IMR-90 (cell line): ENCODE measurements at regions not wholly inside any gene's neighbourhood (a gene's known extent, or its start where the extent isn't known, plus 50 kb on each side); places are given as distances from the start of the nearest gene placed in this dataset.

ENCODE experiments used
- ATAC-seq: fragments of 200-7000 bp; cut with Tn5 transposase; 2 replicates; pipeline ENCODE4 v1.9.1; 2020; ENCODE audit warnings: low read depth, mild to moderate bottlenecking, moderate library complexity
- BruUV-seq: library from RNA; stranded (reverse); fragments of 400-500 nt; replicated peaks from 2 replicates; lab custom pipeline; 2021; lab: Mats Ljungman, UMichigan
- CTCF ChIA-PET: fragments of 300-600 bp; formaldehyde crosslinking; extraction: SDS; loops from one replicate; lab custom pipeline; 2021; ENCODE audit warnings: antibody characterized with exemption; lab: Yijun Ruan, JAX
- POLR2A ChIA-PET: fragments of 300-600 bp; sonication (Branson Sonifier 250); formaldehyde crosslinking; loops from one replicate; lab custom pipeline; 2022; ENCODE audit warnings: antibody characterized with exemption; ENCODE audit not compliant: unreplicated experiment; lab: Charles Lee
- DNase-seq: peaks from one replicate; pipeline ENCODE4 v3.0.0; 2013
- H2AFZ ChIP-seq: replicated peaks from 2 replicates; pipeline ENCODE3; 2013; ENCODE audit warnings: low read length, mild to moderate bottlenecking; ENCODE audit not compliant: poor library complexity
- H2AK5ac ChIP-seq: 2 replicates; pipeline ENCODE4 v1.6.1; 2013; ENCODE audit warnings: low read depth, low read length, inconsistent platforms
- H2AK9ac ChIP-seq: replicated peaks from 2 replicates; pipeline ENCODE3; 2013; ENCODE audit warnings: mild to moderate bottlenecking, low read depth, low read length, moderate library complexity; ENCODE audit not compliant: poor library complexity
- H2BK120ac ChIP-seq: 2 replicates; pipeline ENCODE4 v1.6.1; 2013; ENCODE audit warnings: low read depth, low read length, inconsistent platforms
- H2BK15ac ChIP-seq: 3 replicates; pipeline ENCODE4 v1.6.1; 2013; ENCODE audit warnings: low read depth, low read length, inconsistent platforms
- H2BK20ac ChIP-seq: 2 replicates; pipeline ENCODE4 v1.6.1; 2013; ENCODE audit warnings: low read depth, mild to moderate bottlenecking, inconsistent platforms, low read length, moderate library complexity
- H2BK5ac ChIP-seq: 2 replicates; pipeline ENCODE4 v1.6.1; 2013; ENCODE audit warnings: mild to moderate bottlenecking, low read depth, low read length, inconsistent platforms; ENCODE audit not compliant: poor library complexity, severe bottlenecking
- H3K14ac ChIP-seq: replicated peaks from 2 replicates; pipeline ENCODE4 v1.6.1; 2013; ENCODE audit warnings: low read depth, low read length, inconsistent platforms
- H3K18ac ChIP-seq: 2 replicates; pipeline ENCODE4 v1.6.1; 2013; ENCODE audit warnings: low read depth, low read length, control low read depth
- H3K23ac ChIP-seq: 2 replicates; pipeline ENCODE4 v1.6.1; 2013; ENCODE audit warnings: low read depth, low read length, inconsistent platforms
- H3K27ac ChIP-seq: 2 replicates; pipeline ENCODE4 v1.5.1; 2013; ENCODE audit warnings: mild to moderate bottlenecking, control low read depth, low read length; ENCODE audit not compliant: insufficient read depth
- H3K27me3 ChIP-seq: 2 replicates; pipeline ENCODE4 v1.6.1; 2013; ENCODE audit warnings: low read length; ENCODE audit not compliant: control insufficient read depth, insufficient read depth
- H3K36me3 ChIP-seq: 2 replicates; pipeline ENCODE4 v1.6.1; 2013; ENCODE audit warnings: low read length, mixed read lengths; ENCODE audit not compliant: control insufficient read depth, insufficient read depth
- H3K4ac ChIP-seq: 2 replicates; pipeline ENCODE4 v1.6.1; 2013; ENCODE audit warnings: low read depth, low read length, inconsistent platforms
- H3K4me1 ChIP-seq: 2 replicates; pipeline ENCODE4 v1.6.1; 2013; ENCODE audit warnings: low read length, mixed read lengths; ENCODE audit not compliant: control insufficient read depth, insufficient read depth
- H3K4me2 ChIP-seq: 2 replicates; pipeline ENCODE4 v1.6.1; 2013; ENCODE audit warnings: low read depth, mild to moderate bottlenecking, control low read depth, low read length, moderate library complexity
- H3K4me3 ChIP-seq: 2 replicates; pipeline ENCODE4 v1.5.1; 2013; ENCODE audit warnings: low read depth, mild to moderate bottlenecking, control low read depth, low read length, moderate library complexity; ENCODE audit not compliant: insufficient read depth
- H3K56ac ChIP-seq: 2 replicates; pipeline ENCODE4 v1.6.1; 2013; ENCODE audit warnings: low read length, inconsistent platforms; ENCODE audit not compliant: insufficient read depth; ENCODE audit errors: extremely low read depth
- H3K79me1 ChIP-seq, 2 experiments: 2 replicates each; pipeline ENCODE4 v1.6.1; 2013; ENCODE audit warnings: low read length in 2 of 2, inconsistent platforms in 1 of 2, low read depth in 1 of 2
- H3K9ac ChIP-seq: 2 replicates; pipeline ENCODE4 v1.6.1; 2013; ENCODE audit warnings: low read depth, low read length, control low read depth
- H3K9me1 ChIP-seq: 2 replicates; pipeline ENCODE4 v1.6.1; 2013; ENCODE audit warnings: low read length, inconsistent platforms; ENCODE audit not compliant: insufficient read depth
- H3K9me3 ChIP-seq: 2 replicates; pipeline ENCODE4 v1.6.1; 2013; ENCODE audit warnings: low read length; ENCODE audit not compliant: control insufficient read depth, insufficient read depth
- H4K20me1 ChIP-seq: 2 replicates; pipeline ENCODE4 v1.6.1; 2013; ENCODE audit warnings: low read length, inconsistent platforms; ENCODE audit not compliant: insufficient read depth
- H4K5ac ChIP-seq: 2 replicates; pipeline ENCODE4 v1.6.1; 2013; ENCODE audit warnings: mild to moderate bottlenecking, low read depth, low read length, control low read depth
- H4K8ac ChIP-seq, 2 experiments: 2 replicates each; pipeline ENCODE4 v1.6.1; 2013; ENCODE audit warnings: low read depth in 2 of 2, low read length in 2 of 2, control low read depth in 1 of 2, inconsistent platforms in 1 of 2
- H4K91ac ChIP-seq: 2 replicates; pipeline ENCODE4 v1.6.1; 2013; ENCODE audit warnings: low read depth, low read length, inconsistent platforms; ENCODE audit not compliant: insufficient read depth
- CEBPB ChIP-seq: IDR thresholded peaks from 2 replicates; pipeline ENCODE4 v1.6.1; 2012; ENCODE audit warnings: low read depth, low read length, improper control_type of control experiment
- CHD1 ChIP-seq: IDR thresholded peaks from 2 replicates; pipeline ENCODE4 v1.6.1; 2012; ENCODE audit warnings: low read depth, low read length, improper control_type of control experiment
- CTCF ChIP-seq: conservative IDR thresholded peaks from 2 replicates; pipeline ENCODE4 v1.5.1; 2012; ENCODE audit warnings: mild to moderate bottlenecking, low read depth, low read length, improper control_type of control experiment
- MAFK ChIP-seq: IDR thresholded peaks from 2 replicates; pipeline ENCODE4 v1.6.1; 2012; ENCODE audit warnings: low read depth, low read length, improper control_type of control experiment
- NFE2L2 ChIP-seq: fragments of 150-350 bp; IDR thresholded peaks from 2 replicates; pipeline ENCODE4 v1.6.1; 2016; ENCODE audit warnings: low read depth, mild to moderate bottlenecking, low read length
- POLR2A ChIP-seq: IDR thresholded peaks from 2 replicates; pipeline ENCODE4 v1.6.1; 2012; ENCODE audit warnings: mild to moderate bottlenecking, low read depth, low read length
- RCOR1 ChIP-seq: IDR thresholded peaks from 2 replicates; pipeline ENCODE4 v1.6.1; 2012; ENCODE audit warnings: mild to moderate bottlenecking, low read length, improper control_type of control experiment; ENCODE audit not compliant: insufficient replicate concordance
- RFX5 ChIP-seq: IDR thresholded peaks from 2 replicates; pipeline ENCODE4 v1.8.0; 2012; ENCODE audit warnings: low read depth, mild to moderate bottlenecking, low read length, moderate library complexity
- USF2 ChIP-seq: fragments of 150-350 bp; IDR thresholded peaks from 2 replicates; pipeline ENCODE4 v1.6.1; 2017; ENCODE audit warnings: mild to moderate bottlenecking, antibody characterized with exemption, low read length, low read depth
- WGBS, 2 experiments: methylation state at CpG; one replicate each; pipeline versions ENCODE4 v1.1.5 to v1.1.7; 2013; ENCODE audit warnings: missing lambda C conversion rate in 2 of 2; ENCODE audit not compliant: insufficient read length in 1 of 2; ENCODE audit errors: extremely low coverage in 2 of 2; 5-methylcytosine and 5-hydroxymethylcytosine counted together
- dilution Hi-C: fragments of 300-500 bp; cut with HindIII; formaldehyde crosslinking; loops from one replicate; pipeline ENCODE4 v1.14.3; 2018; ENCODE audit warnings: low sequenced_read_pairs; ENCODE audit not compliant: unreplicated experiment
- in situ Hi-C: fragments of 300-500 bp; cut with MboI; formaldehyde crosslinking; loops from 3 replicates; pipeline ENCODE4 v1.14.3; 2019; ENCODE audit warnings: low sequenced_read_pairs, inconsistent platforms, mixed read lengths
- intact Hi-C: fragments of 100-400 bp; cut with micrococcal nuclease; formaldehyde crosslinking; loops from 2 replicates; pipeline ENCODE4 v1.10.0; 2022

- Histone ChIP-seq H4K5ac (no peak overlapping the region), H2BK5ac (no peak overlapping the region), H4K8ac (no peak overlapping the region), H3K9me1 (peaks cover 4% of the 10 kb centered on the region; the same call in 1 of the 2 replicates), H3K79me1 (no peaks in the 10 kb centered on the region), H4K91ac (no peak overlapping the region), H4K20me1 (no peaks in the 10 kb centered on the region), H3K56ac (no peak overlapping the region), H3K23ac (no peak overlapping the region), H3K9me3 (no peaks in the 10 kb centered on the region), H3K18ac (no peak overlapping the region), H3K9ac (no peak overlapping the region), H3K4me2 (no peak overlapping the region), H3K4me1 (no peaks in the 10 kb centered on the region), H3K36me3 (no peaks in the 10 kb centered on the region), H3K14ac (no peak overlapping the region), H3K4ac (no peak overlapping the region), H2AFZ (no peak overlapping the region), H2AK9ac (no peak overlapping the region), H3K27me3 (no peaks in the 10 kb centered on the region; the same call in 1 of the 2 replicates), H3K4me3 (no peak overlapping the region), H2BK120ac (no peak overlapping the region), H2AK5ac (no peak overlapping the region), H3K27ac (no peak overlapping the region), H2BK20ac (no peak overlapping the region), H2BK15ac (no peak overlapping the region)
- no CpG with 5 or more reads among the region's 1 CpG for WGBS, 2 experiments
- TF ChIP-seq CEBPB, result no peak
- TF ChIP-seq CTCF, result no peak
- no peak for TF ChIP-seq USF2
- TF ChIP-seq NFE2L2, result no peak
- TF ChIP-seq CHD1, result no peak
- TF ChIP-seq MAFK, result no peak
- no peak for TF ChIP-seq RCOR1
- TF ChIP-seq RFX5, result no peak
- TF ChIP-seq POLR2A, result no peak
- dilution Hi-C loops, result no loop called here
- DNase-seq (no peak), ATAC-seq (no peak)
- in situ Hi-C loops, result no loop called here
- intact Hi-C loops, result no loop called here
- POLR2A ChIA-PET, result no interaction called here
- BruUV-seq, result no TSS peak
- CTCF ChIA-PET, result no interaction called here
These were observed 83.9 kb downstream of the BMP4 start for GRCh38 chr14:53872681-53873089.
